ENCODE measurements at regions not wholly inside any gene's neighbourhood (a gene's known extent, or its start where the extent isn't known, plus 50 kb on each side); places are given as distances from the start of the nearest gene placed in this dataset.

DNA sequence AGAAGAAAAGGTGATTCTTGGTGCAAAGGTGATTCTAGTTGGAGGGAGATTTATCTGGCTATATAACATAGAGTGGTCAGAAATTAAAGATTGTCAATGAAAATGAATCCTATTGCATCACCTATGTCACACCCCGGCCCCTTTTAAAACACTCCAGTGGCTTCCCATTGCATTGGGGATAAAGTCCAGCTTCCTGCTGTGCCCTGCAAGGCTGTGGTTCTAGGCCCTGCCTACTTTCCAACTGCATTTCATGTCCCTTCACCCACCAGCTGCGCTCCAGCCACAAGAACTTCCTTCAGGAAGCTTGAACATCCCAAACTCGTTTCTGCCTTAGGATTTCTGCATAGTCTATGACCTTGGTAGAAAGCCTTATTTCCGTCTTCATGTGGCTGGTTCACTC, 118.7 kb upstream of the UMPS start:
- TF ChIP-seq, protein P1, sequence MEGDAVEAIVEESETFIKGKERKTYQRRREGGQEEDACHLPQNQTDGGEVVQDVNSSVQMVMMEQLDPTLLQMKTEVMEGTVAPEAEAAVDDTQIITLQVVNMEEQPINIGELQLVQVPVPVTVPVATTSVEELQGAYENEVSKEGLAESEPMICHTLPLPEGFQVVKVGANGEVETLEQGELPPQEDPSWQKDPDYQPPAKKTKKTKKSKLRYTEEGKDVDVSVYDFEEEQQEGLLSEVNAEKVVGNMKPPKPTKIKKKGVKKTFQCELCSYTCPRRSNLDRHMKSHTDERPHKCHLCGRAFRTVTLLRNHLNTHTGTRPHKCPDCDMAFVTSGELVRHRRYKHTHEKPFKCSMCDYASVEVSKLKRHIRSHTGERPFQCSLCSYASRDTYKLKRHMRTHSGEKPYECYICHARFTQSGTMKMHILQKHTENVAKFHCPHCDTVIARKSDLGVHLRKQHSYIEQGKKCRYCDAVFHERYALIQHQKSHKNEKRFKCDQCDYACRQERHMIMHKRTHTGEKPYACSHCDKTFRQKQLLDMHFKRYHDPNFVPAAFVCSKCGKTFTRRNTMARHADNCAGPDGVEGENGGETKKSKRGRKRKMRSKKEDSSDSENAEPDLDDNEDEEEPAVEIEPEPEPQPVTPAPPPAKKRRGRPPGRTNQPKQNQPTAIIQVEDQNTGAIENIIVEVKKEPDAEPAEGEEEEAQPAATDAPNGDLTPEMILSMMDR (IDR thresholded peaks at IDR 0.05): no peak
- TF ChIP-seq, protein P2, sequence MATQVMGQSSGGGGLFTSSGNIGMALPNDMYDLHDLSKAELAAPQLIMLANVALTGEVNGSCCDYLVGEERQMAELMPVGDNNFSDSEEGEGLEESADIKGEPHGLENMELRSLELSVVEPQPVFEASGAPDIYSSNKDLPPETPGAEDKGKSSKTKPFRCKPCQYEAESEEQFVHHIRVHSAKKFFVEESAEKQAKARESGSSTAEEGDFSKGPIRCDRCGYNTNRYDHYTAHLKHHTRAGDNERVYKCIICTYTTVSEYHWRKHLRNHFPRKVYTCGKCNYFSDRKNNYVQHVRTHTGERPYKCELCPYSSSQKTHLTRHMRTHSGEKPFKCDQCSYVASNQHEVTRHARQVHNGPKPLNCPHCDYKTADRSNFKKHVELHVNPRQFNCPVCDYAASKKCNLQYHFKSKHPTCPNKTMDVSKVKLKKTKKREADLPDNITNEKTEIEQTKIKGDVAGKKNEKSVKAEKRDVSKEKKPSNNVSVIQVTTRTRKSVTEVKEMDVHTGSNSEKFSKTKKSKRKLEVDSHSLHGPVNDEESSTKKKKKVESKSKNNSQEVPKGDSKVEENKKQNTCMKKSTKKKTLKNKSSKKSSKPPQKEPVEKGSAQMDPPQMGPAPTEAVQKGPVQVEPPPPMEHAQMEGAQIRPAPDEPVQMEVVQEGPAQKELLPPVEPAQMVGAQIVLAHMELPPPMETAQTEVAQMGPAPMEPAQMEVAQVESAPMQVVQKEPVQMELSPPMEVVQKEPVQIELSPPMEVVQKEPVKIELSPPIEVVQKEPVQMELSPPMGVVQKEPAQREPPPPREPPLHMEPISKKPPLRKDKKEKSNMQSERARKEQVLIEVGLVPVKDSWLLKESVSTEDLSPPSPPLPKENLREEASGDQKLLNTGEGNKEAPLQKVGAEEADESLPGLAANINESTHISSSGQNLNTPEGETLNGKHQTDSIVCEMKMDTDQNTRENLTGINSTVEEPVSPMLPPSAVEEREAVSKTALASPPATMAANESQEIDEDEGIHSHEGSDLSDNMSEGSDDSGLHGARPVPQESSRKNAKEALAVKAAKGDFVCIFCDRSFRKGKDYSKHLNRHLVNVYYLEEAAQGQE (IDR thresholded peaks at IDR 0.05; ENCODE audit: insufficient read depth in 1 of 2, low read depth in 2 of 2, low read length in 1 of 2): no peak
- TF ChIP-seq SIN3A (IDR thresholded peaks at IDR 0.05; ENCODE audit: borderline replicate concordance, insufficient read depth, low read depth, low read length): no peak
- no peak for TF ChIP-seq POLR2AphosphoS5 (IDR thresholded peaks at IDR 0.05; ENCODE audit: low read depth, low read length)
- no peak for TF ChIP-seq TCF7L2 (IDR thresholded peaks at IDR 0.05; ENCODE audit: low read depth, low read length)
